GM19099 (cell line): ENCODE measurements at regions not wholly inside any gene's neighbourhood (a gene's known extent, or its start where the extent isn't known, plus 50 kb on each side); places are given as distances from the start of the nearest gene placed in this dataset.

Source experiments
- POLR2A ChIP-seq: IDR thresholded peaks from 3 replicates; pipeline ENCODE4 v1.6.1; 2011; ENCODE audit warnings: low read depth; ENCODE audit not compliant: insufficient read length; ENCODE audit errors: extremely low read depth

DNA sequence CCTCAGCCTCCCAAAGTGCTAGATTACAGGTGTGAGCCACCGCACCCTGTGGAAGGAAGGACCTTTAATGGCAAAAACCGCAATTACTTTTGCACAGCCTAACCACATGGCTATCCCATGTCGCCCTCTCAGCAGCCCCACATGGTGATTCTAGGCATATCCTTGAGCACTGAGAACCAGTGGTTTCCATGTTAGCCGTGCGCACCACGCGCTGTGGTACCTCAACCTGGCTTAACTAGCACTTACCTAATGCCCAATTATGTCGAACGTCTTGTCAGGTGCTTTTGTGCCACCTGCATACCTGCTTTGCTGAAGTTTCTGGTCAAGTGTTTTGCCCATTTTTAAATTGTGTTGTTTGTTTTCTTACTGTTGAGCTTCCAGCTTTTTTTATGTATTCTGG lies 697.9 kb downstream of the BRD1 start:
- no peak for TF ChIP-seq POLR2A

DNA sequence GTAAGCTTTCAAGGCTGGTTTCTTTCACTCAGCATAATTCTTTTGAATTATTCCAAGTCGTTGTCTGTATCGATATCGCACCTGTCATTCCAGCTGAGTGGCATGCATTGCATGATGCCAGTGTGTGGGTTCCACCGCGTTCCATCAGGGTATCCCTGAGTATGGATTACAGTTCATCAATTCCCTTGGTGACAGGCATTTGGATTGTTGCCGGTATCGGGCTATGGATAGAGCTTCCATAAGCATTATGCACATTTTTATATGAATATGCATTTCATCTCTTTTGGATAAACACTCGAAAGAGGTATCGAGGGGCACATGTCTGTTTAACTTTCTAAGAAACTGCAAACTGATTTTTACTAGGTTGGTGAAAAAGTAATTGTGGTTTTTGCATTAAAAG lies 698.8 kb downstream of the BRD1 start:
- TF ChIP-seq POLR2A = no peak

DNA sequence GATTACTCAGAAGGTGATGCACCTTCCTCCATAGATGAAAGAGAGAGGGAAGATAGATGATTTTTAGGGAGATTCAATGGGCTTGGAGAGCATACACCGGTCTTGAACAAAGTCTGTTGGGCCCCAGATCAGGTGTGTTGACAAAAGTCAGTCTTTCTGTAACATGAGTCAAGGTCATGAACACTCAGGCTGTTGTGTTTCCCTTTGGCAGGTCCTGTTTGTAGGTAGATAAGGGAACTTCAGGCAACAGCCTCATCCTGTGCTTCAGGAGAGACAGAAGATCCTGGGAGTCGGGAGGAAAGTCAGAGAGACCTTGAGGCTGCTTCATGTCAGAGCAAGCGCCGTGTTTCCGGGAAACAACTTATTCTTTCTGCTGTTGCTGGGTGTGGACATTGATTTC lies 703.1 kb downstream of the BRD1 start:
- TF ChIP-seq POLR2A = no peak

- TF ChIP-seq POLR2A = no peak
Measured at GRCh38 chr22:49123621-49124192, 704.0 kb downstream of the BRD1 start.

DNA sequence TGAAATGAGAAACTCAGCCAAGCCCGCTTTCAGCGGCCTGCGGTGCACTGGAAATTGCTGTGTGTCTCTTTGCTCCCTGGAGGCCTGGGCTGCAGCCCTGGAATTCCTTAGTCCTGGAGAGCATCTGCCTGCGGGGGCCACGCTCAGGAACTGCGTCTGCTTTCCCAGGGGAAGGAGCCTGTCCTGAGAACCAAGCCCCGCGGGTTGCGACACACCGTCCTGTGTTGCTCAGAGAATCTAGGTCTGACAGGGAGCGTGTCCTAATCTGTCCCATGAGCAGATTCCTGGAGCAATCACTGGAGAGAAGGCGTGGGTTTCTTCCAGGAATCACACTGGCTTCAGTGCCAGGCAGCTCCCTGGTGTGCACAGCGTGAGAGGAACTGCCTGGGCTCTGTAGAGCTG lies 708.1 kb downstream of the BRD1 start:
- no peak for TF ChIP-seq POLR2A

GRCh38 chr22:49118065-49118464 lies 709.6 kb downstream of the BRD1 start:
- TF ChIP-seq POLR2A = no peak

DNA sequence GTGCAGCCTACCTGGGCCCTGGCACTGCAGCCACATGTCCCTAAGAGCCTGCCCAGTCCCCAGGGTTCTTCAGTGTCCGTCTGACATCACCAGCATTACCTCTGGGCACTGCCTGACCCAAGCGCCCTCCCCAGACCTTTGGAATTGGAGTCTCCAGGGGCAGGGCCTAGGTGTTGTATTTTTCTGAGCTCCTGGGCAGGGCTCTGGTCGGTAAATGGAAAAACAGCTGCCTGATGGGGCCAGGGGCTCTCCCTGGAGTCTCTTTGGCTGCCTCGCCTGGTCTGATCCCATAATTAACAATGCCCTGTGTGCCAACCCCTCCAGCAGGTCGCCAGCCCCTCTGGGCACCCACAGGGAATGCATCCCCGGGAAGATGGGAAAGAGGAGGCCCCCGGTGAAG lies 710.2 kb downstream of the BRD1 start:
- TF ChIP-seq POLR2A = no peak

DNA sequence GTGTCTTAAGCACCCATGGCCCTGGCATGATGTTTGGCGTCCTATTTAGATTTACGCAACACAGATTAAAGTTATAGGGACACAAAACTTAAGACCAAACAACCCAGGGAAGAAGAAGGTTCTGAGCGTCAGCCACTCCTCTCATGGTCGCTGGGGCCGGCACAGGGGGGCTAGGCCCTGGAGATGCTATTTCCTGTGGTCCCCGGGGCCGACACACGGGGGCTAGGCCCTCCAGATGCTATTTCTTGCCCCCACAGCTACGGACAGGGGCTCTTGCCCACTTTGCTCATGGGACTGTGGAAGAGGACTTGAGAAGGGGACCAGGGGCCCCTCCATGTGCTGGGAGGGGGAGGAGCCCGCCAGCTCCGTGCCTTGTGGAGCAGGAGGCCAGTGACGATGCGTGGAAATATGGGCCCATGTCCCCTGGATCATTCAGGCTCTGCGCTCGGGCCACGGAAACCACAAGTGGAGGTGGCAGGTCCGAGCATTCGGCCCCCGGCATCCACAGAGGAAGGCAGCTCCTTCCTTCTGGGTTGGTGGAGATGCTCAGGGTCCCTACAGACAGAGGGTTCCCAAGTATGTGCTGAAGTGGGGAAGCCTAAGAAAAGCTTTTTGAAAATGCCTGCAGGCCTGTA lies 711.1 kb downstream of the BRD1 start:
- no peak for TF ChIP-seq POLR2A

DNA sequence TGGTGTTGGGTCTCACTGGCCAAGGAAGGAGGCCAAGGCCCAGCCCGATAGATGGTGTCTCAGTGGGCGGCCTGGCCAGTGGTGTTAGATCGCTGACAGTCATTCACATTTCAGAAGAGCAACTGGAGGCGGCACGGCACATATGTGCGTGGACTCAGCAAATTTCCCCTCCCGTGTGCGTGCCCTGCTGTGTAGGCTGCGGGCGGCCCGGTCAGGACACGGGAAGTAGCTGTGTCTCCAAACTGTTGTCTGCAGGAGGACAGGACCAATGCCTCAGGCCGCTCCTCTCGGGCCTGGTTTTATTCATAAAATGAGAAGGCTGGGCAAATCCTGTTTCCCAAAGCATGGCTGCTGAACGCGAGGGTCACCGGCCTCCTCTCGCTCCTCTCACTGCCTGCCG lies 711.7 kb downstream of the BRD1 start:
- TF ChIP-seq POLR2A = no peak

- TF ChIP-seq POLR2A = no peak
Measured at GRCh38 chr22:49115197-49115596, 712.5 kb downstream of the BRD1 start.

- no peak for TF ChIP-seq POLR2A
Measured at GRCh38 chr22:49113758-49114157, 713.9 kb downstream of the BRD1 start.

DNA sequence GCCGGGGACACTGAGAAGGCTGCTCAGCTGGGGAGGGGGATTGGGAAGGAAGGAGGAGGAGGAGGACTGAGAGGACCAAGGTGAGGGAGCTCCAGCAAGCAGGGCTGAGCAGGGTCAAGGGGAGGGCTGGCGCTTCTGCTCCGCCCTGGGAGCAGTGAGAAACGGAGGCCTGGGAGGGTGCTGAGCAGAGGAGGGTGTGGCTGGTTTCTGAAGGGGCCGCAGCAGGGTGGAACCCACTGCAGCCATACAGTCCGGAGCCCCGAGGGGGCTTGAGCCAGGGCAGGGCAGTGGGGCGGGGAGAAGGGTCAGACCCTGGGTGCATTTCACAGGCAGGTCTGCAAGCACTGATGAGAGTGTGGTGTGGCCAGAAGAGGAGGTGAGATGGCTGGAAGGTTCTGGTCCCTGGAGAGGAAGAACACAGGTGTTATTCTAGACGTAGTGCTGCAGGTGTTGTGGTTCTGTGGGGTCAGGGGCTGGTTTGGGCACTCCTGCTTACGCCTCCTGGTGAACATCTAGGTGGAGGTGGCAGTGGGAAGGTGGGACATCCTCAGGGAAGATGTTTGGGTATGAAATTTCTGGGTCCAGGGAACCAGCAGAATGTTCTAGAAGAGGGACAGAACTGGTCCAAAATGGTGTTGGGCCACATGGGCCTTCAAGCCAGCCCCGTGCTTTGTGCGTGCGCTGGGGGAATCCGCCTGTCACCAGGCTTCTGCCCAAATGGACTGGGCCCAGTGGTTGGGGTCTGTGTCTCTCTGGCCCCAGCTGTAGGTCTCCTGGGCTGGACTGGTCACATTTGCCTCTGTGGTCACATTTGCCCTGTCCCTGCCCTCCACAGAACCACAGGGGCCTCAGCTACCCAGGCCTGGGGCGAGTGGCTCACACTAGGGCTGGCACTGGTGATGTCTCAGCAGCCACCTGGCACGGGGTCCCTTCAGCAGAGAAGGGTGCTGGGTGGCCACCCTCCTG lies 714.7 kb downstream of the BRD1 start:
- TF ChIP-seq POLR2A = no peak

DNA sequence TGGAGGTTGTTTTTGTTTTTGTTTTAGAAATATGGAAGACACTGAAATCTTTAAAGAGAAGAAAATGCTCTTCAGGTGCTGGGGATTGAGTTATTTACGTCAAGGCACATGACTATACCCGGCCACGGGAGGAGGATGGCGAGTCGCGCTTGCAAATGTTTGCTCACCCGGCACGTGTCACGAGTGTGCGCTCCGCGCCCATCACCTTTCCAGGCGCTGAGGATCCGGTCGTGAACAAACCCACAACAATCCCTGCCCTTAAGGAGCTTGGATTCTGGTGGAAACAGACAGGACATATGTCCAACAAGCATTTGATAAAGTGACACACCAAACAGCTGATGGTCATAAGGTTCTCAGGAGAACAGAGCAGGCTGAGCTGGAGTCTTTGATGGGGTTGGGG lies 715.5 kb downstream of the BRD1 start:
- no peak for TF ChIP-seq POLR2A

GRCh38 chr22:49111085-49111484 lies 716.6 kb downstream of the BRD1 start:
- no peak for TF ChIP-seq POLR2A

DNA sequence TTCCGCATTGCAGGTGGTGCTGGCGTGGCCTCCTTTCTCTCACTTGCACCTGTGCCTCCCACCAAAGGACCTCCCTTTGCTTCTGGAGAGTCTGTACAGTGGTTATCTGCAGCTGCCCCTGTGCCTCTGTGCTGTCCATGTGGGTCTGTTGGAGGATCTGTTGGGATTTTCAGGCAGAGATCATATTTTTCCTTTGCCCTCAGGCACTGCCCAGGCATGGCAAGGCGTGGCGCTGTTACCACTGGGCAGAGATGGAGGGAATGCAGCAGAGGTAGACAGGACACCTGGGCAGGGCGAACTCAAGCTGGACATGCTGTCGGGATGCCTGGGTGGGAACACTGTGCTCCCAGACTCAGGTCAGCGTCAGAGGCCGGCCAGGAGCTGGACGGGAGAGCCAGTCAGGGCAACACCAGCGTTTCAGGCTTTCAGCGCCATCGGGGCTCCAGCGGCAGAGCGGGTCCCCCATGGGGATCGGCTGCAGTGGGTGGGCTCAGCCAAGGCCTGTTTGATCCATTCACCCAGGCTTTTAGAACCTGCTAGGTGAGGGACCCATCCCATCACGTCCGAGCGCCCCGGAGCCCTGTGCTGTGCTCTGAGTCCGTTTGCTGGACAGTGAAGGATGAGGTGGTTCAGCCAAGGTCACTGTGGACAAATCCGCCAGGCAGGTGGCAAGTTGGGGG lies 718.9 kb downstream of the BRD1 start:
- TF ChIP-seq POLR2A = no peak
